Activated CD4-positive, alpha-beta memory T cell treated with anti-CD3 and anti-CD28 coated beads, Interleukin-2, amount 10 ng/mL, durations not matched to agents 7 days and 5 days (primary cell): ENCODE measurements at regions not wholly inside any gene's neighbourhood (a gene's known extent, or its start where the extent isn't known, plus 50 kb on each side); places are given as distances from the start of the nearest gene placed in this dataset.

ENCODE experiments used
- CTCF ChIA-PET: fragments of 350-600 bp; sonication (Branson Sonifier 250); formaldehyde crosslinking; loops from one replicate; lab custom pipeline; 2021; ENCODE audit warnings: antibody characterized with exemption, inconsistent platforms; lab: Charles Lee
- POLR2A ChIA-PET: fragments of 350-600 bp; sonication (Branson Sonifier 250); formaldehyde crosslinking; loops from one replicate; lab custom pipeline; 2021; ENCODE audit warnings: antibody characterized with exemption; lab: Charles Lee
- DNase-seq: peaks from one replicate; pipeline ENCODE4 v3.0.0-alpha.2; 2020
- H3K27ac Mint-ChIP-seq: one replicate; pipeline ENCODE4 v1.8.0; 2021; ENCODE audit warnings: mild to moderate bottlenecking, mixed read lengths
- H3K27me3 Mint-ChIP-seq: one replicate; pipeline ENCODE4 v1.8.0; 2021; ENCODE audit warnings: mixed read lengths
- H3K36me3 Mint-ChIP-seq: one replicate; pipeline ENCODE4 v1.8.0; 2021; ENCODE audit warnings: low read depth, mixed read lengths
- H3K4me1 Mint-ChIP-seq: one replicate; pipeline ENCODE4 v1.8.0; 2021; ENCODE audit warnings: mixed read lengths
- H3K4me3 Mint-ChIP-seq: one replicate; pipeline ENCODE4 v1.8.0; 2021; ENCODE audit warnings: mild to moderate bottlenecking, mixed read lengths
- H3K9me3 Mint-ChIP-seq: one replicate; pipeline ENCODE4 v1.8.0; 2021; ENCODE audit warnings: mixed read lengths

- no peak for DNase-seq
Measured at GRCh38 chr1:72516264-72516663, 233.9 kb upstream of the NEGR1 start.

GRCh38 chr1:72498371-72498770 lies 216.0 kb upstream of the NEGR1 start:
- no peak for DNase-seq
- H3K27ac Mint-ChIP-seq, result no peak overlapping the region
- no peaks in the 10 kb centered on the region for H3K9me3 Mint-ChIP-seq
- H3K4me3 Mint-ChIP-seq, result no peak overlapping the region
- ChIA-PET CTCF (no interaction called here), POLR2A (no interaction called here)
- H3K4me1 Mint-ChIP-seq, result no peaks in the 10 kb centered on the region
- no peaks in the 10 kb centered on the region for H3K36me3 Mint-ChIP-seq
- H3K27me3 Mint-ChIP-seq, result no peaks in the 10 kb centered on the region

More at GRCh38 chr1:72516264-72516663, 233.9 kb upstream of the NEGR1 start:
- ChIA-PET POLR2A (no interaction called here), CTCF (no interaction called here)
- no peaks in the 10 kb centered on the region for H3K4me1 Mint-ChIP-seq
- H3K27me3 Mint-ChIP-seq, result no peaks in the 10 kb centered on the region
- no peak overlapping the region for H3K4me3 Mint-ChIP-seq
- no peaks in the 10 kb centered on the region for H3K36me3 Mint-ChIP-seq
- H3K27ac Mint-ChIP-seq, result no peak overlapping the region
- peaks cover 7% of the 10 kb centered on the region for H3K9me3 Mint-ChIP-seq

DNA sequence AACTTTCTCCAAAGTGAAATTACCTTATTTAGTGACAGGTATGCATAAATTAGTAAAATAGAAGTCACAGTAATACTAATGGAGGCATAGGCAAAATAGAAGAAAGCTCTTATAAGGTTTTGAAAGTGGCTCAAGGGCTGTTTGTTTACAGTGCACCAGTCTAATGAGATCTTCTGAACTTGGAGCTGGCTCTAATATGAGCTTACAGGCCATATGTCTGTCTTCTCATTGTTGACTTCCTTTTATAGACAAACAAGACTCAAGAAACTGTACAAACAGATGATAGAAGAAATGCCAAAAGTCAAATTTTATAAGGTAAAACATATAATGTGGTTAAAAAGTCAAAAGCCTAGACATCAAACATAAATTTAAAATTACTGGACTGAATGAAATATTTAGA lies 207.5 kb upstream of the NEGR1 start:
- no peaks in the 10 kb centered on the region for H3K4me1 Mint-ChIP-seq
- no peaks in the 10 kb centered on the region for H3K27me3 Mint-ChIP-seq
- H3K9me3 Mint-ChIP-seq, result peaks cover 3% of the 10 kb centered on the region
- H3K27ac Mint-ChIP-seq, result no peak overlapping the region
- no peaks in the 10 kb centered on the region for H3K36me3 Mint-ChIP-seq
- CTCF ChIA-PET, result no interaction called here
- H3K4me3 Mint-ChIP-seq, result no peak overlapping the region
- POLR2A ChIA-PET, result no interaction called here
- DNase-seq, result no peak

GRCh38 chr1:72485801-72486200 lies 203.5 kb upstream of the NEGR1 start:
- Mint-ChIP-seq H3K4me3 (no peak overlapping the region), H3K36me3 (no peaks in the 10 kb centered on the region), H3K27me3 (no peaks in the 10 kb centered on the region), H3K4me1 (no peaks in the 10 kb centered on the region), H3K27ac (no peak overlapping the region), H3K9me3 (peaks cover 2% of the 10 kb centered on the region)
- ChIA-PET CTCF (no interaction called here), POLR2A (no interaction called here)
- no peak for DNase-seq

- Mint-ChIP-seq H3K9me3 (peaks cover 9% of the 10 kb centered on the region), H3K27ac (no peak overlapping the region), H3K4me1 (no peaks in the 10 kb centered on the region), H3K4me3 (no peak overlapping the region), H3K36me3 (no peaks in the 10 kb centered on the region), H3K27me3 (no peaks in the 10 kb centered on the region)
- ChIA-PET CTCF (no interaction called here), POLR2A (no interaction called here)
- no peak for DNase-seq
Measured at GRCh38 chr1:72483846-72484357, 201.6 kb upstream of the NEGR1 start.

GRCh38 chr1:72482736-72483413 lies 200.5 kb upstream of the NEGR1 start:
- H3K4me3 Mint-ChIP-seq, result no peak overlapping the region
- peaks cover 11% of the 10 kb centered on the region for H3K9me3 Mint-ChIP-seq
- H3K4me1 Mint-ChIP-seq, result no peaks in the 10 kb centered on the region
- no peak overlapping the region for H3K27ac Mint-ChIP-seq
- no peak for DNase-seq
- H3K36me3 Mint-ChIP-seq, result no peaks in the 10 kb centered on the region
- no peaks in the 10 kb centered on the region for H3K27me3 Mint-ChIP-seq
- CTCF ChIA-PET, result no interaction called here
- POLR2A ChIA-PET, result no interaction called here

DNA sequence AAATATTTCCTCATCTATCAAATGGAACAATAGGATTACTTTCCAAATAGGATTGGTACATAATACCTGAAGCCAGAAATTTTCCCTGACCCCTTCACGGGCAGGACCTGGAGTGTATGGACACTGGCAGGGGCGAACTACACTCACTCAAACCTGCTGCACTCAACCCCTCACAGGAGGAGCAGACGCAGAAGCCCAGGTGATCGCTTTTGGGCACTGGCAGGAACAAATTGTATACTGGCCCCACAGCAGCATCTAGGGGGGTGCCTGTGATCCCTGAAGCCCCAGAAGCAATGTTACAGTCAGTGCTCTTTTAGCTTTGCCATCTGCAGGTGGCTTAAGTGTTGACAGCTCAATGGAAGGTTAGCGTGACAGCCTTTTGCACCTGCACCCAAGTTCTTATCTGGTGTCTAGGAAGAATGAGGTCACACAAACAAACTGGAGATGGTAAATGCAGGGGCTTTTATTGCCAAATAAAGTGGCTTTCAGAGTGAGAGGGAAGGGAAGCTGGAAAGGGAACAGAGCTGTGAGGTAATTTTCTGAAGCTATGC lies 199.2 kb upstream of the NEGR1 start:
- Mint-ChIP-seq H3K36me3 (no peaks in the 10 kb centered on the region), H3K4me3 (no peak overlapping the region), H3K4me1 (no peaks in the 10 kb centered on the region), H3K9me3 (peaks cover 11% of the 10 kb centered on the region), H3K27ac (no peak overlapping the region), H3K27me3 (no peaks in the 10 kb centered on the region)
- DNase-seq, result no peak
- POLR2A ChIA-PET, result no interaction called here
- CTCF ChIA-PET, result no interaction called here

DNA sequence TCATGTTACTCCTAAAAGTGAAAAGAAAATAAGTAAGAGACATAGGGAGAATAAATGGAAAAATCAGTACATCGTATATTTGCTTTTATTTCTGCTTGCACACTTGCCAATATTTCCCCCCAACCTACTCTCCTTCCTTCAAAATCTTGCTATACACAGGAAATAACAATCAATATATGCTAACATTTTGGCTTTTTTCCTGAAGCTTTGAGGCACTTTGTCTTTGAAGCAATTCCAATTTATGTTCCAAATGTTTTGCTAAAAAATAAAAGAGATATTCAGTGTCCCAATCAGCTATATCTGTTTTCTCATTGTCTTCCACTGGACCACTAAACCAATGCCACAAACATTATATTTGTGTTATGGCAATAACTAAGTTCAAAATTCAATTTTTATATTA lies 184.0 kb upstream of the NEGR1 start:
- CTCF ChIA-PET, result no interaction called here
- POLR2A ChIA-PET, result no interaction called here

GRCh38 chr1:72462186-72462905 lies 180.0 kb upstream of the NEGR1 start:
- DNase-seq, result no peak
- no peaks in the 10 kb centered on the region for H3K27me3 Mint-ChIP-seq
- ChIA-PET POLR2A (no interaction called here), CTCF (no interaction called here)
- H3K36me3 Mint-ChIP-seq, result no peaks in the 10 kb centered on the region
- no peaks in the 10 kb centered on the region for H3K9me3 Mint-ChIP-seq
- H3K4me1 Mint-ChIP-seq, result no peaks in the 10 kb centered on the region
- H3K27ac Mint-ChIP-seq, result no peak overlapping the region
- no peak overlapping the region for H3K4me3 Mint-ChIP-seq

More for the DNA sequence above, 184.0 kb upstream of the NEGR1 start:
- Mint-ChIP-seq H3K4me1 (no peaks in the 10 kb centered on the region), H3K4me3 (no peak overlapping the region), H3K27ac (no peak overlapping the region), H3K27me3 (no peaks in the 10 kb centered on the region), H3K36me3 (no peaks in the 10 kb centered on the region), H3K9me3 (no peaks in the 10 kb centered on the region)
- DNase-seq, result no peak

GRCh38 chr1:72442262-72442661 lies 159.9 kb upstream of the NEGR1 start:
- Mint-ChIP-seq H3K27me3 (no peaks in the 10 kb centered on the region), H3K27ac (no peak overlapping the region), H3K36me3 (no peaks in the 10 kb centered on the region), H3K9me3 (no peaks in the 10 kb centered on the region), H3K4me1 (no peaks in the 10 kb centered on the region), H3K4me3 (no peak overlapping the region)
- CTCF ChIA-PET, result no interaction called here
- POLR2A ChIA-PET, result no interaction called here
- DNase-seq, result no peak

- Mint-ChIP-seq H3K36me3 (no peaks in the 10 kb centered on the region), H3K9me3 (no peaks in the 10 kb centered on the region), H3K27ac (no peak overlapping the region), H3K4me3 (no peak overlapping the region), H3K27me3 (no peaks in the 10 kb centered on the region), H3K4me1 (no peaks in the 10 kb centered on the region)
- POLR2A ChIA-PET, result no interaction called here
- DNase-seq, result no peak
- CTCF ChIA-PET, result no interaction called here
Measured at GRCh38 chr1:72439036-72439435, 156.7 kb upstream of the NEGR1 start.

GRCh38 chr1:72438270-72438669 lies 155.9 kb upstream of the NEGR1 start:
- no peaks in the 10 kb centered on the region for H3K4me1 Mint-ChIP-seq
- no peak overlapping the region for H3K4me3 Mint-ChIP-seq
- H3K27me3 Mint-ChIP-seq, result no peaks in the 10 kb centered on the region
- no peaks in the 10 kb centered on the region for H3K36me3 Mint-ChIP-seq
- POLR2A ChIA-PET, result no interaction called here
- CTCF ChIA-PET, result no interaction called here
- H3K9me3 Mint-ChIP-seq, result no peaks in the 10 kb centered on the region
- DNase-seq, result no peak
- H3K27ac Mint-ChIP-seq, result no peak overlapping the region

GRCh38 chr1:72435025-72435424 lies 152.7 kb upstream of the NEGR1 start:
- Mint-ChIP-seq H3K27me3 (no peaks in the 10 kb centered on the region), H3K4me3 (no peak overlapping the region), H3K4me1 (no peaks in the 10 kb centered on the region), H3K27ac (no peak overlapping the region), H3K9me3 (peaks cover 2% of the 10 kb centered on the region), H3K36me3 (no peaks in the 10 kb centered on the region)
- no peak for DNase-seq
- CTCF ChIA-PET, result no interaction called here
- POLR2A ChIA-PET, result no interaction called here
